NCI-H345 (cell line): ENCODE measurements at regions not wholly inside any gene's neighbourhood (a gene's known extent, or its start where the extent isn't known, plus 50 kb on each side); places are given as distances from the start of the nearest gene placed in this dataset.

ENCODE experiments used
- DNase-seq: peaks from one replicate; lab custom pipeline; 2025; lab: John Stamatoyannopoulos, UW

DNA sequence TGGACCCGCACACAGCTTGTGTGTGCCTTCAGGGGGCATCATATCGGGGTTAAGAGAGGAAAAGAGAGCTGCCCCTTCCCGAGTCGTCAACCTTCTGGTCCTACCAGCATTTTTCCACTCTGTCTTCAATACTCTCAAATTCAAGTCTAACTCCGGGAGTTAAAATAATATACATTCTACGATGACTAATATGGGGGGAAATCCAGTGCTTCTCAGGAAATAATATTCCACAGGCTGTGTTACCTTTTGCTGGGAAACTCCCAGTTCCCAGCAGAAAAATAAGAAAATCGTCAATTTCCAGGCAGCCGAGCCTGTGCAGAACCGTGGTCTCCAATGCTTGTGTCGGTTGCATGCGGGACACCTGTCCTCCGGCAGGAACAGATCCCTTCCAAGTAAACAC is 105.0 kb upstream of the FOXF1 start:
- no peak for DNase-seq

DNA sequence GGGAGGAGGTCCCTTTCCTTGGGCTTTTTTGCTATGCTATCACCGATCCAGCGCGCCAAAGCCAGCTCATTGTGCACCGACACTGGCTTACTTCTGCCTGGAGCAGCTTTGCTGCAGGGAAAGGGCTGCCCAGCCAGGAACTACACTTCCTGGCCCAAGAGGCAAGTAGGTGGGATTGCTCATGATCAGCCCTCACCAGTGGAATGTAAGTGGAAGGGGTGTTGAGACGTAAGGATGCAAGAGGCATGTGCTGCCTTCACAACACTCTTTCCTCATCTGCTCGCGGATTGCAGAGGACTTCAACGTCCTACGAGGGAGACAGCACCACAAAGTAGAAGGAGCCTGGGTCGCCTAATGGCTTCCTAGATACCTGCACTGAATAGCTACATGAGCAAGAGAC is 104.3 kb upstream of the FOXF1 start:
- no peak for DNase-seq

GRCh38 chr16:86408685-86409084 is 101.6 kb upstream of the FOXF1 start:
- no peak for DNase-seq

GRCh38 chr16:86410081-86410480 is 100.2 kb upstream of the FOXF1 start:
- no peak for DNase-seq

- DNase-seq: no peak
Measured at GRCh38 chr16:86410529-86410928, 99.8 kb upstream of the FOXF1 start.

- no peak for DNase-seq
Measured at GRCh38 chr16:86411897-86412296, 98.4 kb upstream of the FOXF1 start.

DNA sequence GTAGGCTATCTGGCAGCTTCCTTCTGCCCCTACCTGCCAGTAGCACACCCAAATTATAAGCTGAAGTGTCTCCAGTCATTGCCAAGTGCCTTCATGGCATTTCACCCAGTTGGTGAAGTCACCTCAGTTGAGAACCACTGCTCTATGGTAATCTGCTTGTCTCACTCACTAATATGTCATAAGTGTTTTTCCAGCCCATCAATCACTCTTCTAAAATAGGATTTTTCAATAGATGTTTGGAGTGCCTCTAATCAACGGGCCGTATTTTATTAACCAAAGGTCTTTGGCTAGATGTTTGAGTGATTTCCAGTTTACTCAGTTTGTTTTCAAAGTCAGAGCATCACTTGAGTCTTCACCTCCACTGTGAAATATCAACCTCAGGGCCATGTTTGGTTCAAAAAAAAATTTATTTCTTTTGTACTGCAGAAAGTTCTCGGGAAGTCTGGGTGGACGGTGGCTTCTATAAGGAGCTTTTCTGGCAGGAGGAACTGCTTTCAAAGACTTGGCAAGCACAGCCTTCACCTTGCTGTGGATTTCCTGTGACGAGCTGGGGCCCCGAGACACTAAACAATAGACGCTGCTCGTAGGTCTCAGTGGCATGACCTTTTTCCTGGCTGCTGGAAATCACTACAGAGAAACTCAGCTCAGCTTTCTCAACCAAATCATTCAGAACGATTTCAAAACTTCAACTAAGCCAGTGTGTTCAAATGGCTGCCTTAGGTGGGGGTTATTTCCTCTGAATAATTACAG is 95.2 kb upstream of the FOXF1 start:
- DNase-seq: no peak

DNA sequence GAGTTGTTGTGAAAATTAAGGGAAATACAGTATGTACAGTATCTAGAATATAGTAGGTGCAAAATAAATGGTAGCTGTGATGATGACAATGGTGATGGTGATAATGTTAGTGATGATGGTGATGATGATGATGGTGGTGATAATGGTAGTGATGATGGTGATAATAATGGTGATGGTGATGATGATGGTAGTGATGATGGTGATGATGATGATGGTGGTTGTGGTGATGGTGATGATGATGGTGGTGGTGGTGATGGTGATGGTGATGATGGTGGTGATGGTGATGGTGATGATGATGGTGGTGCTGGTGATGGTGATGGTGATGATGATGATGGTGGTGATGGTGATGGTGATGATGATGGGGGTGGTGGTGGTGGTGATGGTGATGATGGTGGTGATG is 91.3 kb upstream of the FOXF1 start:
- no peak for DNase-seq

DNA sequence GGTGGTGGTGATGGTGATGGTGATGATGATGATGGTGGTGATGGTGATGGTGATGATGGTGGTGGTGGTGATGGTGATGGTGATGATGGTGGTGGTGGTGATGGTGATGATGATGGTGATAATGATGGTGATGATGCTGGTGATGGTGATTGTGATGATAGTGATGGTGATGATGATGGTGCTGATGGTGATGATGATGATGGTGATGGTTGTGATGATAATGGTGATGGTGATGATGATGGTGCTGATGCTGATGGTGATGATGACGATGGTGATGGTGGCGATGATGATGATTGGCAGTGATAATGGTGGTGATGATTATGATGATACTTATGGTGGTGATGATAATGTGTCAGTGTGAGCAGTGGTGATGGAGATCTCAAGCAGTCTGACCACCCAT is 90.8 kb upstream of the FOXF1 start:
- DNase-seq: no peak

DNA sequence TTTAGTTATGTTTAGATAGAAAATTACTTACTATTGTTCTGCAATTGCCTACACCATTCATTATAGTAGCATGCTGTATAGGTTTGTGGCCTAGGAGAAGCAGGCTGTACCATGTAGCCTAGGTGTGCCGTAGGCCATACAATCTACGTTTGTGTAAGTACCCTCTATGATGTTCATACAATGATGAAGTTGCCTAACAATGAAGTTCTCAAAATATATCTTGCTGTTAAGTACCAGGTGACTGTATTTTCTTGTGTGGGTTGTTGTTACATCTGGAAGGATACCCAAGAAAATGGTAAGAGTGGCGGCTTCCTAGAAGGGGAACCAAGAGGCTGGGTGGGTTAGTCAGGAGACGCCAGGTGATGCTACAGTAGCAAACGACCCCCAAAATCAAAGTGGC is 88.3 kb upstream of the FOXF1 start:
- DNase-seq: no peak

DNA sequence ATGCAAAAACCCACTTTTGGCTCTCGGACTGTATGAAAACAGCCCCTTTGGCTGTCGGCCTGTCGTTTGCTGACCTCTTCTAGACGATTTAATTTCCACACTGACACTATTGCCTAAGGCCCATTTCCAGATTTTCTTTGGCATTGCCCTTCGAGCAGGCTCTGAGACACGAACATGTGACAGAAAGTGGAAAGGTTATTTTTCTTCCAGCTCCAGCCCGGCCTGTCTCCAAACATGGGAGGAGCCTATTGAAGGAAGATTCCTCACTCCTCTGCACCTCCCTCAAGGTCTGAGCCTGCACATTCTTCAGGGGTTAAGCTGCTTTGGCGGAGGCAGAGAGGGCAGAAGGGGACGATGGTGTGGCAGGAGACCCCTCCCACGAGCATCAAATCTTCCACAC is 85.9 kb upstream of the FOXF1 start:
- no peak for DNase-seq

- no peak for DNase-seq
Measured at GRCh38 chr16:86424985-86425384, 85.3 kb upstream of the FOXF1 start.

DNA sequence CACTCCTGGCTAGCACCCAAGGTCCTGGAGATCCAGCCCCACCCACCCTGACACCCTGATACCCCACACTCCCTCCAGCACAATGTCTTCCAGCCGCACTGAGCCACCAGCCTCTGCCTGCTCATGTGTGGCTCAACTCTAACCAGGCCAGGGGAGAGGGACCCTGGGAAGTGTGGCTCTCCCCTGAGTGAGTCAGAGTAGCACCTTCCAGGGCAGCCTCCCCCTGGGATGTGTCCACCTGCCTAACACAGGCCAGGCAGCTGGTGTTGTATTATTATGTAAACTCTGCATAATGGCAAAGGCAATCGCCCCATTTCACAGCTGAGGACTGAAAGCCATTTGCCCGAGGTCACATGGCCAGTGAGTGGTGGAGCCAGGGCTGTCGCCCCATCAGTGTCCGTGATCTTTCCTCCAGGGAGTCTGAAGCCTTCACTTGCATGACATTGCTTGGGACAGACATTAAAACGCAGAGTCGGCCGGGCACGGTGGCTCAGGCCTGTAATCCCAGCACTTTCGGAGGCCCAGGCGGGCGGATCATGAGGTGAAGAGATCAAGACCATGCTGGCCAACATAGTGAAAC is 84.2 kb upstream of the FOXF1 start:
- no peak for DNase-seq

GRCh38 chr16:86427433-86427851 is 82.9 kb upstream of the FOXF1 start:
- no peak for DNase-seq

GRCh38 chr16:86428729-86429517 is 81.4 kb upstream of the FOXF1 start:
- no peak for DNase-seq

- no peak for DNase-seq
Measured at GRCh38 chr16:86429663-86430062, 80.7 kb upstream of the FOXF1 start.

DNA sequence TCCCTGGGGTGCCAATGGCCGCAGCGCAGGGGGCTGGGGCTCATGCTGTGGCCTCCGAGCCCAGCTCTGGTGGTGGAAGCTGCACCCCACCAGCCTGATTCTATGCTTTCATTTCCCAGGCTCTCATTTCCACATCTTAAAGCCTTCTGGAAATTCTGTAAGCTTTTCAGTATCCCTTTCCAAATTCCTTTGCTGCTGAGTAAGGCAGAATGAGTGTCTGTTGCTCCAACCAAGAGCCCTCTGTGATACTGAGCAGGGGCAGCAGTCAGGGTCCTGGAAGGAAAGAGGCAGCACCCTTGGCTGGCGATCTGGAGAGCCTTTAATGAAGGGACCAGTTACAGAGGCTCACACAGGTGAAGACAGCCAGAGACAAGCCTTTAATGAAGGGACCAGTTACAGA is 79.5 kb upstream of the FOXF1 start:
- no peak for DNase-seq

DNA sequence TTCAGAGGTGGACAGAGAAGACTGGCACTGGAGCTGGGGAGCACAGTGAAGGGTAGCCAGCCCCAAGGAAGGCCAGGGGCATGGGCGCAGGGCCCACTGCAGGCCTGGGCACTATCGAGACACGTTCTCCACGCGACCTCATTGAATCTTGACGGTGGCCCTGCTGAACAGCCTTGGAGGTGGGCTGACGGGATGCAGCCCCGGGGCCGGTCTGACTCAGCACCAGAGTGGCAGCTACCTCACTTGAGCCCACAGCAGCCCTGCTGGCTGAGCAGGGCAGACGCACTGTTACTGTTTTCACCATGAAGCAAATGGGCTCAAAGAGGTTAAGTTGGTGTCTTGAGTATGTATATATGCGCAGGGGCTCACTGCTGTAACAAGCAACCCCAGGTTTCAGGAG is 78.8 kb upstream of the FOXF1 start:
- DNase-seq: no peak

DNA sequence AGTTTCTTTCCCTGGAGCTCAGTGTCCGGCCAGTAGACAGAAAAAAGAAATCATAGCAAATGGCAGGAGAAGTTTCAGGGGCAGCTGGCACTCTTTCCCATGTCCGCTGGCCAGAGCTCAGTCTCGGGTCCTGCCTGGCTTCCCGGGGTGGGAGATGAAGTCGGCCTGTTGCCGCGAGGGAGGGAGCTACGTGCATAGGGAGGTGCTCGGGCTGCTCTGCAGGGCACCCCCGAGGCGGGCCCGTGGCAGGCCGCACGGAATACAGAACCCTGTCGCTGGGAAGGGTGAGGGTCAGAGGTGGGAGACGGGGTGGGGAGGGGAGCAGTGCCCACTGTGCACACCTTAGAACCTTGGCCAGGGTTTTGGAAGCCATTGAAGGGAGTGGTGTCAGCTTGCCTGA is 78.3 kb upstream of the FOXF1 start:
- DNase-seq: no peak

DNA sequence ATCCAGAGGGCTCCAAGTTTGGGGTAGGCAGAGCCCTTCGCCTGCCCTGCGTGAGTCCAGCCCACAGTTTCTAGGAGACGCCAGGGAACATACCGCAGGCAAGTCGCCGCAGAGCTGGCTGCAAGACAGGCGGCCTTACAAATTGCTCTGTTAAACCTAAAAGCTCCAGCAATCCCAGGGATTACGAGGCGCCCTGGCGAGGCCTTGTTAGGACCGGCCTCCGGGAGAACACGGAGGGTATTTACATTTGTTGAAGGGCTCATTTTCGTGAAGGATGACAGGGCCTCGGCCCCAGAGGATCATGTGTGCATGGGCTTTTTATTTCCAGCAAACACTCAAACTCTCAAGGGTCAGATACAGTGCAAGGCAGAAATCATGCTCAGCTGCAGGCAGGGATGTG is 77.6 kb upstream of the FOXF1 start:
- DNase-seq: no peak

DNA sequence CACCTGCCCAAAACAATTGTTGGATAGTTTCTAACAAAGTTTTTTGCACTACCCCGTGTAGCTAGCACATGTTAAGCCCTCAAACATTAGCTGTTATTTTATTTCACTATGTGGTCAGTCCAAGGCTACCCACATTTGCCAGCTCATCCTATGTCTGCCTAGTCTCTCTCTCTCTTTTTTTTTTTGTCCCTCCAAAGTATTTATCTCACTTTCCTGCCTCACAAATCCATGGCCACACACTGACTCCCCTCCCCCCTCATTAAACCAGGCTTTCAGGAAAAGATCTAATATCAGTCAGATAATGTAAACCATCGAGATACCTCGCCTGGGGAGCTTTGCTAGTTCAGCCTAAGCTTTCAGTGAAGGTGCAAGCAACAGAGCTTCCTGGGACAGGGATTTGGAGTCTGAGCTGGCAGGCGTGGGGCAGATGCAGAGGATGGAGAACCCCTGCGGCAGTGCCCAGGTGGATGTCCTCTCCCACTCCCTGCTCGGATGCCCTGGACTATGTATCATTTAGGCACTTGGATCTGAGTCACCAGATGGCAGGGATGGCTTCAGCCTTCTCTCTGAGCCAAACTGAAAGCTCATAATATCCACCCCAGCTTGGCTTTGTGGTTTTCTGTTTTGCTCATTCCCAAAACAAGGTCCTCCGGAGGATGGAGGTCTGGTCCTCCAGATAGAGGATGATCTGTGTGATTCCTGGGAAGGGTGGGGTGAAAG is 73.7 kb upstream of the FOXF1 start:
- no peak for DNase-seq

DNA sequence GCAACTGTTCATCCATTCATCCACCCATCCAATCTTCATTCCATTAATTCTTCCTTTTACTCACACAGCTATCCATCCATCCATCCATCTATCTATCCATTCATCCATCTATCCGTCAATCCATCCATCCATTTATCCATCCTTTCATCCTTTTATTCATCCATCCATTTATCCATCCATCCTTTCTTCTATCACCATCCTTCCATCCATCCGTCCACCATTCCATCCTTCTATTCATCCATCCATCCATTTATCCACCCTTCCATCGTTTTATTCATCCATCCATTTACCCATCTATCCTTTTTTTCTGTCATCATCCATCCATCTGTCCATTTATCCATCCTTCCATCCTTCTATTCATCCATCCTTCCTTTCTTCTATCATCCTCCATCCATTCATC is 73.0 kb upstream of the FOXF1 start:
- DNase-seq: no peak

GRCh38 chr16:86442703-86443102 is 67.6 kb upstream of the FOXF1 start:
- no peak for DNase-seq
